COLO829 (cell line): ENCODE measurements at regions not wholly inside any gene's neighbourhood (a gene's known extent, or its start where the extent isn't known, plus 50 kb on each side); places are given as distances from the start of the nearest gene placed in this dataset.
"Not testable (repeated sequence)": the region's sequence is repeated elsewhere in the genome, so short reads cannot be mapped to it uniquely, and the experiment has no call there.

Experiments
- DNase-seq: peaks from one replicate; pipeline ENCODE4 v3.0.0; 2012; ENCODE audit warnings: low spot score

DNA sequence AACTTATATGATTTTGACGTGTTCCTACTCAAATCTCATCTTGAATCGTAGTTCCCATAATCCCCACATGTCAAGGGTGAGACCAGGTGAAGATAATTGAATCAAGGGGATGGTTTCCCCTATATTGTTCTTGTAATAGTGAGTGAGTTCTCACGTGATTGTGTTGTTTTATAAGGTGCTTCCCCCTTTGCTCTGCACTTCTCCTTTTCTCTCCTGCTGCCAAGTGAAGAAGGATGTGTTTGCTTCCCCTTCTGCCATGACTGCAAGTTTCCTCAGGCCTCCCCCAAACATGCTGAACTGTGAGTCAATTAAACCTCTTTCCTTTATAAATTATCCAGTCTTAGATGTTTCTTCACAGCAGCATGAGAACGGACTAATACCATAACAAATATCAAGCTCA is 83.2 kb downstream of the MANEA start:
- no peak for DNase-seq

- DNase-seq, result no peak
These were observed 92.7 kb downstream of the MANEA start for GRCh38 chr6:95670011-95670463.

DNA sequence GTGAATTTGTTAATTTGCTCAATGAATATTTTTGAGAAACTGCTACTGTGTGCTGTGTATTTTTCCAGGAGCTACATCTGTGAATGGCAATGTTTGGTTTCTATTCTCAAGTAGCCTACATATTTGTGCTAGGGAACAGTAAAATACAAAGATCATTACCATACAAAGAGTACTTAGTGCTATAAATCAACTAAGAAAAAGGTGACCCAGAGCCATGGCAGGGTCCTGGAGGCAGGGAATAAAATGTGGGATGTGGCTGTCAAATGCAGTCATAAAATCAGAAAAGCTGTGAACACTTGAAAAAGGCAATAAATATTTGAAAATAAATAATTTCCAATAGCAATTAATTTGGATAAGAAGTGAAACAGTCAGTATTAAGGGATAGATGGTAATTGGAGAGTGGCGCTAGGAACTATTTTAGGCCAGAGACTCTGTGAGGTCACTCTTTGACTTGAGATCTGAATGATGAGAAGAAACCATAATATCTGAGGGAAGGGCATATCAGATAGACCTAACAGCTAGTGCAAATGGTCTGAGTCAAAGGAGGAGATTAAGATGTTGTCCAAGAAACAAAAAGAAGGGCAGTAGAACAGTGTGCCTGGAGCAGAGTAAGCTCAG is 98.8 kb downstream of the MANEA start:
- no peak for DNase-seq

DNA sequence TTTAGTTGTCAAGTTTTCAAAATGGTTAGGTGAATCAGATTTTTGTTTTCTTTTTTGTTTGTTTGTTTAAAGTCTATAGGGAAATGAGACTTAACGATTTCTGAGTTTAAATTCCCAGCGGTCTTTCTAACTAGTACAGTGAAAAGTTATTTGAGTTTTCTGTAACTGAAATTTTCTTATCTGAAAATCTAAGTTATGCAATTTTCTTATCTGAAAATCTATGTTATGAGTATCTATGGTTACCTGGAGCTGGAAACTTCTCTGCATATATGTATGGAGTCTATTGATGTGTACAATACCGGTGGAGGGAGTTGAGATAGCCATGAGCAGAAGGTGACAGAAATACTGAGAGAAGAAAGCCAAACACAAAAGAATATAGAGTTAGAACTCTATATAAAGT is 102.6 kb downstream of the MANEA start:
- DNase-seq, result no peak

DNA sequence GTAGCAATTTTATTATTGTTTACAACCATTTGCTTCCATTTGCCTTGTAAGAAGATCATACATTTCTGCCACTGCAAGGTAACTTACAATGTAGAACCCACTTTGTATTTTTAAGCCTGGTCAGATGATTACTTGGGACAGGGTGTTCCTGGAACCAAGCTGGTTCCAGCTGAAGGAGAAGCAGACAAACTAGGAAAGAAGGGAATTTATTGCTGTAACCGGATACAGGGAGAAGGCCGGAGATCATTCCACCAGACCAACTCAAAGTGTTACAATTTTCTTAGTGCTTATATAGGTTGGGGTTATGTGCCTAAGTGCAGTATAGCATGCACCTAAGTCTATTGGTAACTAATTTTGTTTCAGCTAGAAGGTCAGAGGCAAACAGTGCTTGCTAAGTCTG is 104.4 kb downstream of the MANEA start:
- DNase-seq, result no peak

DNA sequence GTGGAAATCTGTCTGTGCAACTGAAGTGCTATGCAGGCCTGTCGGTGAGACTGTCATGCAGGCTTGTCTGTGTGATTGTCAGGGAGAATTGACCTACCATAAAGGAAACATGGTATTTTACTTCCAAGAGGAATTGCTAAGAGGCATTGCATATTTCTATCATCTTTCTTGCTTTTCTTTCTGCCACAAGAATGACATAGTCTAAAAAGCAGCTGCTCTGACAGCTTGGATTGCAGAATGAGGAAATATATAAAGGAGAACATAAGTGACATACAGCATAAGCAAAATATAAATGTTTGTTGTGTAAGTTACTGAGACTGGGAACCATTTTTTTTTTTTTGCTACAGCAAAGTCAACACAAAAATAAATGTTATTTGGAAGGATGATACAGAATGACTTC is 105.1 kb downstream of the MANEA start:
- DNase-seq, result no peak

- no peak for DNase-seq
These were observed 108.5 kb downstream of the MANEA start for GRCh38 chr6:95685822-95686221.

DNA sequence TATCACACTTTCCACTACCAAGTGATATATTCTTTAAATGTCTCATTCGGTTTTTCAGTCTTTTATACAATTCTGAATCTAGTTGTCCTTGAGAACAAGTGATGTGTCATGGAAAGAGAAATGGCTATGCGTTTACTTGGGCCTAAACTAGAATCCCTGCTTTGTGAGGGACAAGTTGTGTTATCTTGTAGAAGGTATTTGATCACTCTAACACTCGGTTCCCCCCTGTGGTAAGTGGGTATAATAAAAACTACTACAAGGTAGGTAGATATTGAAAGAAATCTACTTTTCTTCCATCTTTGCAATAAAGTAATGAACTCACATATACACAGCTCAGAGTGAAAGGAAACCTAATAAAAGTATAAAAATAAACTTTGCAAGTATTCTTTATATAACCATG is 108.9 kb downstream of the MANEA start:
- DNase-seq, result no peak

- DNase-seq, result no peak
These were observed 109.6 kb downstream of the MANEA start for GRCh38 chr6:95686895-95687294.

GRCh38 chr6:95687839-95688238 is 110.5 kb downstream of the MANEA start:
- DNase-seq, result no peak

- DNase-seq, result no peak
These were observed 113.0 kb downstream of the MANEA start for GRCh38 chr6:95690328-95690727.

DNA sequence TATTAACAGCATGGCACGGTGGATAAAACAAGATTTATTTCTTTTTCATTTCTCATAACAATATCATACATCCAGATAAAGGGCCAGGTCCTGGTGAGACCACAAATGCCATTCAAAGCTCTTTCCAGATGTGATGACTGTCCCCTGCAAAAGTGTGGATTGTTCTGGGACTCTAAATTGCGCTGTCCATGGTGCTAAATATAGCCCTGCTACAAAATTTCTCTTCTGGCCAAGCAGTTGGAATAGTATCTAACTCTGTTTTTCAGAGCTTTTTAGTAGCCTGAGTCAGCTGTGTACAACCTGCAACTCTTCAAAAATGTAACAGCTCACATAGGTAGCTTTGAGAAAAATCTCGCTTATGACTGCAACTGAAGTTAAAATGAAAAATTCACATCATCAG is 115.8 kb downstream of the MANEA start:
- no peak for DNase-seq

- DNase-seq, result no peak
These were observed 120.9 kb downstream of the MANEA start for GRCh38 chr6:95698271-95698670.

DNA sequence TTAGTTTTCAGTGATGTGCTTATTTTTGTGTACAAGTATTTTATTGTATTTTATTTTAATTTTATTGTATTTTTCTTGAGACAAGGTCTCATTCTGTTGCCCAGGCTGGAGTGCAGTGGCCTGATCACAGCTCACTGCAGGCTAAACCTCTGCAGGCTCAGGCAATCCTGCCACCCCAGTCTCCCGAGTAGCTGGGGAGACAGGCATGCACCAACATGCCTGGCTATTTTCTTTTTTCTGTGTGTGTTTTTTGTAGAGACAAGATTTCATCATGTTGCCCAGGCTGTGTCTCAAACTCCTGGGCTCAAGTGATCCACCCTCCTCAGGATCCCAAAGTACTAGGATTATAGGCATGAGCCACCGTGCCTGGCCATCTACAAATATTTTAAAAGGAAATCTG is 146.3 kb downstream of the MANEA start:
- no peak for DNase-seq

GRCh38 chr6:95725344-95725743 is 148.0 kb downstream of the MANEA start:
- DNase-seq, result no peak

DNA sequence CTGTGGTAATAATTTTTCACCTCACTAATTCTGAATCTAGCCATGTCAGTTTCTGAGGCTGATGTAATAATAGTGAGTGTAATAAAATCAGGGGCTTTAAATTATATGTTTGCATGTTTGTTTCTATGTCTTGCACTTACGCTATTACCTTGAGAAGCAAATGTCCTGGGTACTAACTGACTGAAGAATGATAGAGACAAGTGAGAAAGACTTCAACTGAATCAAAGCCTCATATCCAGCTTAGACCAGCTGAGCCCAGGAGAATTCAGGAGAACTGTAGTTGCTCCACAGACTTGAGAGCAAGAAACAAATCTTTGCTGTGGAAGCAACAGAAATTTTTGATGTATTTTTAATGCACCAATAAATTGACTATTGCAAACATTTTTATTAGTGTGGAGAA is 162.8 kb downstream of the MANEA start:
- DNase-seq, result no peak

DNA sequence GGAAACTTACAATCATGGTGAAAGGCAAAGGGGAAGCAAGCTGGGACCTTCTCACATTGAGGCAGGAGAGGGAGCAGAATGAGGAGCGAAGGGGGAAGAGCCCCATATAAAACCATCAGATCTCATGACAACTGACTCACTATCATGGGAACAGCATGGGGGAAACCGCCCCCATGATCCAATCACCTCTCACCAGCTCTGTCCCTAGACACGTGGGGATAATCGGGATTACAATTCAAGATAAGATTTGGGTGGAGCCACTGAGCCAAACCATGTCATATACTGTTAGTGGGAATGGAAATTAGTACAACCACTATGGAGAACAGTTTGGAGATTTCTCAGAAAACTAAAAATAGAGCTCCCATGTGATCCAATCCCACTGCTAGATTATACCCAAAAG is 163.7 kb downstream of the MANEA start:
- DNase-seq, result no peak

- no peak for DNase-seq
These were observed 165.5 kb downstream of the MANEA start for GRCh38 chr6:95742767-95743289.

- no peak for DNase-seq
These were observed 166.3 kb downstream of the MANEA start for GRCh38 chr6:95743591-95743990.

DNA sequence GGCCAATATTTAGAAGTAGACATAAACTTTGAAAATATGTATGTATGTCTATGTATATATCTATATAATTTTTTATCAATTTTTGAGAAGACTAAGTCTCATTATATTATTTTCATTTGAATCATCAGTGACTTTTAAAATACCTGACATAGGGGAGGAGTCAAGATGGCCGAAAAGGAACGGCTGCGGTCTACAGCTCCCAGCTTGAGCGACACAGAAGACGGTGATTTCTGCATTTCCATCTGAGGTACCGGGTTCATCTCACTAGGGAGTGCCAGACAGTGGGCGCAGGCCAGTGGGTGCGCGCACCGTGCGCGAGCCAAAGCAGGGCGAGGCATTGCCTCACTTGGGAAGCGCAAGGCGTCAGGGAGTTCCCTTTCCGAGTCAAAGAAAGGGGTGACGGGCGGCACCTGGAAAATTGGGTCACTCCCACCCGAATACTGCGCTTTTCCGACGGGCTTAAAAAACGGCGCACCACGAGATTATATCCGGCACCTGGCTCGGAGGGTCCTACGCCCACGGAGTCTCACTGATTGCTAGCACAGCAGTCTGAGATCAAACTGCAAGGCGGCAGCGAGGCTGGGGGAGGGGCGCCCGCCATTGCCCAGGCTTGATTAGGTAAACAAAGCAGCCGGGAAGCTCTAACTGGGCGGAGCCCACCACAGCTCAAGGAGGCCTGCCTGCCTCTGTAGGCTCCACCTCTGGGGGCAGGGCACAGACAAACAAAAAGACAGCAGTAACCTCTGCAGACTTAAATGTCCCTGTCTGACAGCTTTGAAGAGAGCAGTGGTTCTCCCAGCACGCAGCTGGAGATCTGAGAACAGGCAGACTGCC is 181.1 kb downstream of the MANEA start:
- DNase-seq, result not testable (repeated sequence)

DNA sequence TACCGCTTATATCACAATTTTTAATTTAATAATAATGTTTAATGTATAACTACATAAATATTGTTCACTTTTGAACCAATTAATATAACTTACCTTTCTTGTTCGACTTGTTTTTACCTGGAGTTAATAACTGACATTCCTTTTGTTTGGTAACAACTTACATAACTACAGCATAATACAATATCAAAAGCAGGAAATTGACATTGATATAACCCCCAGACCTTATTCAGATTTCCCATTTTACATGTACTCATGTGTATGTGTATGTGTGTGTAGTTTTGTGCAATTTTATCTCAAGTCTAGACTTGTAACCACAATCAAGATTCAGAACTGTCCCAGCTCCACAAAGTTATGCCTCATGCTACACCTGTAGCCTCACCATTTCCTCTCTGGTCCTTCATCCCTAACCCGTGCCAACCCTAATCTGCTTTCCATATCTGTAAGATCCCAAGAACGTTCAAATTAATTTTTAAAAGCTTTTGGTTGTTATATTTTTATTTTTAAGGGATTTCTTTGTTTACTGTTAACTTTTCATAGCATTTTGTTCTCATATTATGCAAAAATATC is 190.6 kb downstream of the MANEA start:
- DNase-seq, result no peak

GRCh38 chr6:95768539-95768938 is 191.2 kb downstream of the MANEA start:
- no peak for DNase-seq

GRCh38 chr6:95777338-95777737 is 200.0 kb downstream of the MANEA start:
- DNase-seq, result no peak
